Hepatocyte (in vitro differentiated cells): ENCODE measurements at regions not wholly inside any gene's neighbourhood (a gene's known extent, or its start where the extent isn't known, plus 50 kb on each side); places are given as distances from the start of the nearest gene placed in this dataset.

Source experiments
- DNase-seq: peaks from one replicate; pipeline ENCODE4 v3.0.0-alpha.2; 2016; ENCODE audit warnings: low spot score
- H2AFZ ChIP-seq: fragments of 200-600 bp; sonication (generic); 2 replicates; pipeline ENCODE4 v1.6.0; 2016; ENCODE audit warnings: antibody characterized with exemption, mild to moderate bottlenecking
- H3K27ac ChIP-seq: fragments of 200-600 bp; sonication (generic); 2 replicates; pipeline ENCODE4 v1.5.1; 2016; ENCODE audit warnings: mild to moderate bottlenecking
- H3K27me3 ChIP-seq: fragments of 200-600 bp; sonication (generic); 2 replicates; pipeline ENCODE4 v1.6.1; 2016
- H3K36me3 ChIP-seq: fragments of 200-600 bp; sonication (generic); replicated peaks from 2 replicates; pipeline ENCODE4 v1.5.1; 2016; ENCODE audit warnings: low read depth; ENCODE audit not compliant: insufficient read depth
- H3K4me1 ChIP-seq: fragments of 200-600 bp; sonication (generic); 2 replicates; pipeline ENCODE4 v1.5.1; 2016; ENCODE audit warnings: mild to moderate bottlenecking, moderate library complexity; ENCODE audit not compliant: insufficient read depth
- H3K4me2 ChIP-seq: fragments of 200-600 bp; sonication (generic); 2 replicates; pipeline ENCODE4 v1.6.0; 2016
- H3K4me3 ChIP-seq: fragments of 200-600 bp; sonication (generic); 2 replicates; pipeline ENCODE4 v1.5.1; 2016; ENCODE audit warnings: mild to moderate bottlenecking
- H3K79me2 ChIP-seq: fragments of 200-600 bp; sonication (generic); 2 replicates; pipeline ENCODE4 v1.6.0; 2017; ENCODE audit warnings: mild to moderate bottlenecking
- H3K9me2 ChIP-seq: fragments of 200-600 bp; sonication (generic); replicated peaks from 2 replicates; pipeline ENCODE4 v1.6.0; 2017; ENCODE audit warnings: mild to moderate bottlenecking; ENCODE audit not compliant: insufficient read depth
- H3K9me3 ChIP-seq: fragments of 200-600 bp; sonication (generic); 2 replicates; pipeline ENCODE4 v1.5.1; 2016; ENCODE audit warnings: low read depth, mild to moderate bottlenecking
- H4K20me1 ChIP-seq: fragments of 200-600 bp; sonication (generic); 2 replicates; pipeline ENCODE4 v1.6.0; 2016; ENCODE audit warnings: mild to moderate bottlenecking; ENCODE audit not compliant: insufficient read depth, poor library complexity, severe bottlenecking
- CTCF ChIP-seq: fragments of 200-600 bp; sonication (generic); IDR thresholded peaks from 2 replicates; pipeline ENCODE4 v1.5.1; 2016; ENCODE audit warnings: antibody characterized with exemption, mild to moderate bottlenecking; ENCODE audit not compliant: poor library complexity
- EZH2 ChIP-seq: fragments of 200-600 bp; sonication (generic); IDR thresholded peaks from 2 replicates; pipeline ENCODE4 v1.6.1; 2016; ENCODE audit warnings: antibody characterized with exemption, mild to moderate bottlenecking, borderline replicate concordance
- EZH2phosphoT487 ChIP-seq: fragments of 200-600 bp; sonication (generic); IDR thresholded peaks from one replicate; pipeline ENCODE4 v1.6.1; 2018; ENCODE audit warnings: antibody characterized with exemption, mild to moderate bottlenecking, low read depth, moderate library complexity; ENCODE audit not compliant: unreplicated experiment, severe bottlenecking
- WGBS: methylation state at CpG from one replicate; pipeline ENCODE4 v1.1.6; 2016; ENCODE audit warnings: low lambda C conversion rate; ENCODE audit errors: missing lambda C conversion rate; 5-methylcytosine and 5-hydroxymethylcytosine counted together

GRCh38 chr18:78080081-78080480 is 830.4 kb downstream of the GALR1 start:
- Histone ChIP-seq H4K20me1 (no peaks in the 10 kb centered on the region), H3K4me2 (no peak overlapping the region), H3K4me1 (no peaks in the 10 kb centered on the region), H3K4me3 (no peak overlapping the region), H3K9me2 (no peaks in the 10 kb centered on the region), H3K79me2 (no peaks in the 10 kb centered on the region), H3K36me3 (no peaks in the 10 kb centered on the region), H2AFZ (no peak overlapping the region), H3K27me3 (no peaks in the 10 kb centered on the region), H3K27ac (no peak overlapping the region), H3K9me3 (no peaks in the 10 kb centered on the region)
- 89% methylated on average over 13 of the region's 13 CpGs for WGBS
- TF ChIP-seq CTCF (no peak), EZH2phosphoT487 (no peak), EZH2 (no peak)
- no peak for DNase-seq

- H3K79me2 ChIP-seq = no peaks in the 10 kb centered on the region
- H3K4me3 ChIP-seq = no peak overlapping the region
- no peaks in the 10 kb centered on the region for H4K20me1 ChIP-seq
- H3K9me3 ChIP-seq = no peaks in the 10 kb centered on the region
- H3K4me1 ChIP-seq = no peaks in the 10 kb centered on the region
- no peaks in the 10 kb centered on the region for H3K9me2 ChIP-seq
- no peak overlapping the region for H3K4me2 ChIP-seq
- H3K27ac ChIP-seq = no peak overlapping the region
- no peak for TF ChIP-seq EZH2phosphoT487
- no peak for TF ChIP-seq EZH2
- no peak for TF ChIP-seq CTCF
- WGBS = 92% methylated on average over 5 of the region's 5 CpGs
- H3K27me3 ChIP-seq = no peaks in the 10 kb centered on the region
- no peaks in the 10 kb centered on the region for H3K36me3 ChIP-seq
- no peak overlapping the region for H2AFZ ChIP-seq
- no peak for DNase-seq
Observed at GRCh38 chr18:78080761-78081160, 831.1 kb downstream of the GALR1 start.

- no peaks in the 10 kb centered on the region for H3K36me3 ChIP-seq
- TF ChIP-seq EZH2 (no peak), CTCF (no peak), EZH2phosphoT487 (no peak)
- no peak overlapping the region for H3K4me3 ChIP-seq
- no peaks in the 10 kb centered on the region for H3K9me2 ChIP-seq
- H3K79me2 ChIP-seq = no peaks in the 10 kb centered on the region
- no peaks in the 10 kb centered on the region for H3K9me3 ChIP-seq
- no peaks in the 10 kb centered on the region for H3K4me1 ChIP-seq
- H3K27ac ChIP-seq = no peak overlapping the region
- 86% methylated on average over 7 of the region's 7 CpGs for WGBS
- H3K4me2 ChIP-seq = no peak overlapping the region
- no peaks in the 10 kb centered on the region for H4K20me1 ChIP-seq
- H3K27me3 ChIP-seq = no peaks in the 10 kb centered on the region
- H2AFZ ChIP-seq = no peak overlapping the region
- DNase-seq = no peak
Observed at GRCh38 chr18:78082816-78083215, 833.2 kb downstream of the GALR1 start.
